ENCODE measurements at regions not wholly inside any gene's neighbourhood (a gene's known extent, or its start where the extent isn't known, plus 50 kb on each side); places are given as distances from the start of the nearest gene placed in this dataset.

- TF ChIP-seq EZH2phosphoT487 (IDR thresholded peaks at IDR 0.05; ENCODE audit: insufficient read depth, low read depth) (no peak), EZH2 (IDR thresholded peaks at IDR 0.05; ENCODE audit: insufficient read depth, poor library complexity, severe bottlenecking) (no peak)
These were observed 101.6 kb downstream of the SLC4A3 start for GRCh38 chr2:219728991-219729487.
